ENCODE measurements at regions not wholly inside any gene's neighbourhood (a gene's known extent, or its start where the extent isn't known, plus 50 kb on each side); places are given as distances from the start of the nearest gene placed in this dataset.
"Not testable (repeated sequence)": the region's sequence is repeated elsewhere in the genome, so short reads cannot be mapped to it uniquely, and the experiment has no call there.

- 93 to 100% methylated on average over 2 to 14 of the region's 22 CpGs for WGBS, 2 donors
- not testable (repeated sequence) for H3K4me1 ChIP-seq; H3K4me3 ChIP-seq; H3K36me3 ChIP-seq; H3K27ac ChIP-seq; H3K27me3 ChIP-seq; DNase-seq (ENCODE audit: low spot score in 2 of 2); H3K9me3 ChIP-seq
Observed at GRCh38 chr2:44067791-44068181, 72.0 kb upstream of the LRPPRC start.

GRCh38 chr2:44071454-44072046 is 75.8 kb upstream of the LRPPRC start:
- Histone ChIP-seq H3K27ac (no peak overlapping the region), H3K27me3 (no peaks in the 10 kb centered on the region), H3K36me3 (no peaks in the 10 kb centered on the region), H3K9me3 (peaks cover 0 to 7% (median 0%) of the 10 kb centered on the region in 4 donors), H3K4me1 (no peaks in the 10 kb centered on the region), H3K4me3 (no peak overlapping the region)
- WGBS, 2 donors: 93 to 95% methylated on average over 2 of the region's 2 CpGs
- no peak for DNase-seq (ENCODE audit: low spot score in 2 of 2)
- no peak for TF ChIP-seq CTCF (IDR thresholded peaks at IDR 0.05)
- no peak for TF ChIP-seq POLR2A (IDR thresholded peaks at IDR 0.05)
- TF ChIP-seq EP300 (IDR thresholded peaks at IDR 0.05): no peak

GRCh38 chr2:44073667-44074066 is 77.9 kb upstream of the LRPPRC start:
- H3K27ac ChIP-seq; H3K4me1 ChIP-seq; H3K9me3 ChIP-seq; H3K4me3 ChIP-seq; H3K36me3 ChIP-seq; H3K27me3 ChIP-seq; DNase-seq (ENCODE audit: low spot score in 2 of 2): not testable (repeated sequence)
- WGBS, 2 donors: 84 to 89% methylated on average over 3 of the region's 3 CpGs

- not testable (repeated sequence) for H3K36me3 ChIP-seq; H3K4me1 ChIP-seq; DNase-seq (ENCODE audit: low spot score in 2 of 2); H3K27me3 ChIP-seq; H3K4me3 ChIP-seq; H3K9me3 ChIP-seq
- 86 to 92% methylated on average over 10 of the region's 10 CpGs for WGBS, 2 donors
- H3K27ac ChIP-seq: peak overlapping the region in 2 of 4 donors; percentile 36 to 44
Observed at GRCh38 chr2:44074795-44075194, 79.0 kb upstream of the LRPPRC start.

GRCh38 chr2:44075541-44075940 is 79.8 kb upstream of the LRPPRC start:
- Histone ChIP-seq H3K27ac (peak overlapping the region in 2 of 4 donors; percentile 68 to 85), H3K9me3 (no peaks in the 10 kb centered on the region), H3K4me1 (no peaks in the 10 kb centered on the region), H3K4me3 (no peak overlapping the region), H3K27me3 (no peaks in the 10 kb centered on the region), H3K36me3 (no peaks in the 10 kb centered on the region)
- no peak for TF ChIP-seq CTCF (IDR thresholded peaks at IDR 0.05)
- peak in 1 of 2 donors; percentile 68 for TF ChIP-seq EP300 (IDR thresholded peaks at IDR 0.05)
- WGBS, 2 donors: 52 to 63% methylated on average over 6 of the region's 6 CpGs
- peak in 1 of 2 donors; percentile 21 for DNase-seq (ENCODE audit: low spot score in 2 of 2)

- Histone ChIP-seq H3K4me1 (no peaks in the 10 kb centered on the region), H3K9me3 (no peaks in the 10 kb centered on the region), H3K36me3 (no peaks in the 10 kb centered on the region), H3K4me3 (no peak overlapping the region), H3K27ac (no peak overlapping the region), H3K27me3 (no peaks in the 10 kb centered on the region)
- DNase-seq (ENCODE audit: low spot score in 2 of 2): no peak
- WGBS, 2 donors: 82 to 86% methylated on average over 4 of the region's 4 CpGs
- TF ChIP-seq POLR2A (IDR thresholded peaks at IDR 0.05) (no peak), CTCF (IDR thresholded peaks at IDR 0.05) (no peak), EP300 (IDR thresholded peaks at IDR 0.05) (no peak)
Observed at GRCh38 chr2:44077942-44078511, 82.2 kb upstream of the LRPPRC start.

GRCh38 chr2:44079686-44080085 is 83.9 kb upstream of the LRPPRC start:
- Histone ChIP-seq H3K27me3 (no peaks in the 10 kb centered on the region), H3K36me3 (no peaks in the 10 kb centered on the region), H3K27ac (no peak overlapping the region), H3K4me1 (no peaks in the 10 kb centered on the region), H3K9me3 (no peaks in the 10 kb centered on the region), H3K4me3 (no peak overlapping the region)
- no peak for DNase-seq (ENCODE audit: low spot score in 2 of 2)
- 69% methylated on average over 3 of the region's 3 CpGs for WGBS, 2 donors
- TF ChIP-seq POLR2A (IDR thresholded peaks at IDR 0.05) (no peak), CTCF (IDR thresholded peaks at IDR 0.05) (no peak), EP300 (IDR thresholded peaks at IDR 0.05) (no peak)
